ENCODE measurements at regions not wholly inside any gene's neighbourhood (a gene's known extent, or its start where the extent isn't known, plus 50 kb on each side); places are given as distances from the start of the nearest gene placed in this dataset.

DNA sequence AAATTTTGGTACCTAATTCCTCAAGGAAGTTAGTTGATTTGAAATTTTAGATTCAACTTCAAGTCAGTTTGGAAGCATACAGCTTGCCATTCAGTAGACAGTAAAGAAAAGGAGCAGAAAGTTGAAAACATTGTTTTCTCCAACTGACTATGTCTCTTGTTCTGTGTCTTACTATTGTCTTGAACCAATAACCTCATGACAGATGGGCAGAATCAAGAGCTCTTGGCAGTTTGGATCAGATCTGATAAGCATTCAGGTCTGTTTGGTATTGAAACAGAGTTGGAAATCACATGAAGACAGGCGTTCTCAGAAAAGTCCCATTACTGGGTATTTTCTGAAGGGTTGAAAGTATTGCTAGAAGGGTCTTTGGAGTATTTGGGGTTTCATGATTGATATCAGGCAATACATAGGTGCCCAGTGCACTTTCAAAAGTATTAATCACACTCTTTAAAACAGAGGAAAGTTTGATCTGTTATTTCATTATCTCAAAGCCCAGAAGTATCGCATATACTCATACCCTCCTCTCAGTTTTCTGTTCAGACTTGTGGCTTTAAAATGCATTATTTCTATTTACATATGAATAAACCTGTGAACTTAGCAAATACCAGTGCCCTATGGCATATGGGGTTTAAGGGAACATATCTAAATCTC, 428.4 kb upstream of the ZEB2 start:
- intact Hi-C loops (cut with micrococcal nuclease), result no loop called here
- no peak overlapping the region for H2AFZ ChIP-seq (ENCODE audit: low read depth, low read length, poor library complexity, severe bottlenecking)
- H3K4me1 ChIP-seq (ENCODE audit: control insufficient read depth in 1 of 2, insufficient read depth in 2 of 2, low read length in 2 of 2), result peaks cover 0 to 7% of the 10 kb centered on the region in 2 experiments; a peak in 2 of 4 replicates
- RAD21 ChIA-PET (ENCODE audit: low non-redundant PET in 1 of 2, low total read pairs in 2 of 2, uncharacterized antibody in 2 of 2, unreplicated experiment in 2 of 2), result no interaction called here
- no peak overlapping the region for H3K9ac ChIP-seq (ENCODE audit: low read length)
- POLR2A ChIA-PET, result no interaction called here
- TF ChIP-seq, protein P1, sequence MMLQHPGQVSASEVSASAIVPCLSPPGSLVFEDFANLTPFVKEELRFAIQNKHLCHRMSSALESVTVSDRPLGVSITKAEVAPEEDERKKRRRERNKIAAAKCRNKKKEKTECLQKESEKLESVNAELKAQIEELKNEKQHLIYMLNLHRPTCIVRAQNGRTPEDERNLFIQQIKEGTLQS (IDR thresholded peaks at IDR 0.05), result no peak
- TF ChIP-seq JUND (IDR thresholded peaks at IDR 0.05) (no peak), POLR2AphosphoS5 (IDR thresholded peaks at IDR 0.05; ENCODE audit: low read depth, low read length) (no peak), YY1 (IDR thresholded peaks at IDR 0.05; ENCODE audit: extremely low read depth, insufficient replicate concordance, low read depth, low read length) (no peak), EGR1 (IDR thresholded peaks at IDR 0.05; ENCODE audit: low read depth) (no peak), SRF (IDR thresholded peaks at IDR 0.05; ENCODE audit: low read depth) (no peak), POLR2A (IDR thresholded peaks at IDR 0.05; ENCODE audit: borderline replicate concordance, extremely low read depth, insufficient read depth, insufficient read length) (no peak), ELF1 (IDR thresholded peaks at IDR 0.05; ENCODE audit: borderline replicate concordance, low read depth) (no peak), ZNF274 (IDR thresholded peaks at IDR 0.05; ENCODE audit: low read depth, low read length) (no peak), CBX3 (IDR thresholded peaks at IDR 0.05; ENCODE audit: low read depth) (no peak), ZFX (IDR thresholded peaks at IDR 0.05) (no peak), EZH2phosphoT487 (IDR thresholded peaks at IDR 0.05; ENCODE audit: borderline replicate concordance) (no peak), SP1 (IDR thresholded peaks at IDR 0.05; ENCODE audit: low read depth) (no peak), FOSL1 (IDR thresholded peaks at IDR 0.05; ENCODE audit: low read depth) (no peak), RAD21 (IDR thresholded peaks at IDR 0.05; ENCODE audit: low read depth) (no peak), CEBPB (IDR thresholded peaks at IDR 0.05; ENCODE audit: low read depth) (no peak)
- TF ChIP-seq, protein P2, sequence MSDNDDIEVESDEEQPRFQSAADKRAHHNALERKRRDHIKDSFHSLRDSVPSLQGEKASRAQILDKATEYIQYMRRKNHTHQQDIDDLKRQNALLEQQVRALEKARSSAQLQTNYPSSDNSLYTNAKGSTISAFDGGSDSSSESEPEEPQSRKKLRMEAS (IDR thresholded peaks at IDR 0.05), result no peak
- TF ChIP-seq, protein P3, sequence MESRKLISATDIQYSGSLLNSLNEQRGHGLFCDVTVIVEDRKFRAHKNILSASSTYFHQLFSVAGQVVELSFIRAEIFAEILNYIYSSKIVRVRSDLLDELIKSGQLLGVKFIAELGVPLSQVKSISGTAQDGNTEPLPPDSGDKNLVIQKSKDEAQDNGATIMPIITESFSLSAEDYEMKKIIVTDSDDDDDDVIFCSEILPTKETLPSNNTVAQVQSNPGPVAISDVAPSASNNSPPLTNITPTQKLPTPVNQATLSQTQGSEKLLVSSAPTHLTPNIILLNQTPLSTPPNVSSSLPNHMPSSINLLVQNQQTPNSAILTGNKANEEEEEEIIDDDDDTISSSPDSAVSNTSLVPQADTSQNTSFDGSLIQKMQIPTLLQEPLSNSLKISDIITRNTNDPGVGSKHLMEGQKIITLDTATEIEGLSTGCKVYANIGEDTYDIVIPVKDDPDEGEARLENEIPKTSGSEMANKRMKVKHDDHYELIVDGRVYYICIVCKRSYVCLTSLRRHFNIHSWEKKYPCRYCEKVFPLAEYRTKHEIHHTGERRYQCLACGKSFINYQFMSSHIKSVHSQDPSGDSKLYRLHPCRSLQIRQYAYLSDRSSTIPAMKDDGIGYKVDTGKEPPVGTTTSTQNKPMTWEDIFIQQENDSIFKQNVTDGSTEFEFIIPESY (IDR thresholded peaks at IDR 0.05; ENCODE audit: extremely low read depth, insufficient replicate concordance, low read length), result no peak
- TF ChIP-seq, protein P4, sequence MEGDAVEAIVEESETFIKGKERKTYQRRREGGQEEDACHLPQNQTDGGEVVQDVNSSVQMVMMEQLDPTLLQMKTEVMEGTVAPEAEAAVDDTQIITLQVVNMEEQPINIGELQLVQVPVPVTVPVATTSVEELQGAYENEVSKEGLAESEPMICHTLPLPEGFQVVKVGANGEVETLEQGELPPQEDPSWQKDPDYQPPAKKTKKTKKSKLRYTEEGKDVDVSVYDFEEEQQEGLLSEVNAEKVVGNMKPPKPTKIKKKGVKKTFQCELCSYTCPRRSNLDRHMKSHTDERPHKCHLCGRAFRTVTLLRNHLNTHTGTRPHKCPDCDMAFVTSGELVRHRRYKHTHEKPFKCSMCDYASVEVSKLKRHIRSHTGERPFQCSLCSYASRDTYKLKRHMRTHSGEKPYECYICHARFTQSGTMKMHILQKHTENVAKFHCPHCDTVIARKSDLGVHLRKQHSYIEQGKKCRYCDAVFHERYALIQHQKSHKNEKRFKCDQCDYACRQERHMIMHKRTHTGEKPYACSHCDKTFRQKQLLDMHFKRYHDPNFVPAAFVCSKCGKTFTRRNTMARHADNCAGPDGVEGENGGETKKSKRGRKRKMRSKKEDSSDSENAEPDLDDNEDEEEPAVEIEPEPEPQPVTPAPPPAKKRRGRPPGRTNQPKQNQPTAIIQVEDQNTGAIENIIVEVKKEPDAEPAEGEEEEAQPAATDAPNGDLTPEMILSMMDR (IDR thresholded peaks at IDR 0.05 in 2 of 3, conservative IDR thresholded peaks at IDR 0.05 in 1 of 3; ENCODE audit: borderline replicate concordance in 1 of 3, insufficient read depth in 1 of 3, low read depth in 2 of 3, low read length in 2 of 3), result no peak
- TF ChIP-seq, protein P5, sequence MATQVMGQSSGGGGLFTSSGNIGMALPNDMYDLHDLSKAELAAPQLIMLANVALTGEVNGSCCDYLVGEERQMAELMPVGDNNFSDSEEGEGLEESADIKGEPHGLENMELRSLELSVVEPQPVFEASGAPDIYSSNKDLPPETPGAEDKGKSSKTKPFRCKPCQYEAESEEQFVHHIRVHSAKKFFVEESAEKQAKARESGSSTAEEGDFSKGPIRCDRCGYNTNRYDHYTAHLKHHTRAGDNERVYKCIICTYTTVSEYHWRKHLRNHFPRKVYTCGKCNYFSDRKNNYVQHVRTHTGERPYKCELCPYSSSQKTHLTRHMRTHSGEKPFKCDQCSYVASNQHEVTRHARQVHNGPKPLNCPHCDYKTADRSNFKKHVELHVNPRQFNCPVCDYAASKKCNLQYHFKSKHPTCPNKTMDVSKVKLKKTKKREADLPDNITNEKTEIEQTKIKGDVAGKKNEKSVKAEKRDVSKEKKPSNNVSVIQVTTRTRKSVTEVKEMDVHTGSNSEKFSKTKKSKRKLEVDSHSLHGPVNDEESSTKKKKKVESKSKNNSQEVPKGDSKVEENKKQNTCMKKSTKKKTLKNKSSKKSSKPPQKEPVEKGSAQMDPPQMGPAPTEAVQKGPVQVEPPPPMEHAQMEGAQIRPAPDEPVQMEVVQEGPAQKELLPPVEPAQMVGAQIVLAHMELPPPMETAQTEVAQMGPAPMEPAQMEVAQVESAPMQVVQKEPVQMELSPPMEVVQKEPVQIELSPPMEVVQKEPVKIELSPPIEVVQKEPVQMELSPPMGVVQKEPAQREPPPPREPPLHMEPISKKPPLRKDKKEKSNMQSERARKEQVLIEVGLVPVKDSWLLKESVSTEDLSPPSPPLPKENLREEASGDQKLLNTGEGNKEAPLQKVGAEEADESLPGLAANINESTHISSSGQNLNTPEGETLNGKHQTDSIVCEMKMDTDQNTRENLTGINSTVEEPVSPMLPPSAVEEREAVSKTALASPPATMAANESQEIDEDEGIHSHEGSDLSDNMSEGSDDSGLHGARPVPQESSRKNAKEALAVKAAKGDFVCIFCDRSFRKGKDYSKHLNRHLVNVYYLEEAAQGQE (IDR thresholded peaks at IDR 0.05; ENCODE audit: low read depth), result no peak
- ATAC-seq (no peak), DNase-seq (ENCODE audit: low read depth, low spot score) (no peak)
- no peaks in the 10 kb centered on the region for H4K20me1 ChIP-seq (ENCODE audit: insufficient read depth)
- H3K9me3 ChIP-seq (ENCODE audit: control insufficient read depth in 1 of 2, insufficient read depth in 1 of 2, low read depth in 1 of 2, low read length in 2 of 2), result no peaks in the 10 kb centered on the region
- no TSS peak for BruUV-seq (replicated peaks)
- H3K4me3 ChIP-seq (replicated peaks in 1 of 2; ENCODE audit: low read depth in 1 of 2, low read length in 2 of 2), result no peak overlapping the region
- no peaks in the 10 kb centered on the region for H3K36me3 ChIP-seq (ENCODE audit: control insufficient read depth in 1 of 2, insufficient read depth in 2 of 2, low read length in 2 of 2)
- no peaks in the 10 kb centered on the region for H3K79me2 ChIP-seq (ENCODE audit: insufficient read depth, low read length)
- no peak overlapping the region for H3K27ac ChIP-seq (ENCODE audit: low read depth, low read length)
- no peaks in the 10 kb centered on the region for H3K9me2 ChIP-seq (ENCODE audit: insufficient read depth)
- CTCF ChIA-PET, result no interaction called here
- no peak overlapping the region for H3K4me2 ChIP-seq (ENCODE audit: low read length)
- no peaks in the 10 kb centered on the region for H3K27me3 ChIP-seq (ENCODE audit: insufficient read depth, low read length)
